ENCODE measurements at regions not wholly inside any gene's neighbourhood (a gene's known extent, or its start where the extent isn't known, plus 50 kb on each side); places are given as distances from the start of the nearest gene placed in this dataset.

GRCh38 chr2:18439716-18440115 lies 120.7 kb downstream of the RDH14 start:
- Histone ChIP-seq H3K4me1 (ENCODE audit: control insufficient read depth in 1 of 2, insufficient read depth in 2 of 2, low read length in 2 of 2) (peaks cover 0 to 4% of the 10 kb centered on the region in 2 donors), H3K27ac (ENCODE audit: low read length) (no peak overlapping the region), H3K4me3 (ENCODE audit: low read depth in 1 of 2, low read length in 2 of 2) (no peak overlapping the region), H3K9me3 (ENCODE audit: control insufficient read depth in 1 of 2, low read length in 2 of 2) (no peaks in the 10 kb centered on the region), H3K27me3 (ENCODE audit: low read depth, low read length) (no peaks in the 10 kb centered on the region), H3K36me3 (ENCODE audit: control insufficient read depth in 1 of 2, insufficient read depth in 2 of 2, low read length in 2 of 2) (no peaks in the 10 kb centered on the region)

GRCh38 chr2:18437909-18438308 lies 122.5 kb downstream of the RDH14 start:
- Histone ChIP-seq H3K27me3 (ENCODE audit: low read depth, low read length) (no peaks in the 10 kb centered on the region), H3K9me3 (ENCODE audit: control insufficient read depth in 1 of 2, low read length in 2 of 2) (no peaks in the 10 kb centered on the region), H3K27ac (ENCODE audit: low read length) (no peak overlapping the region), H3K4me1 (ENCODE audit: control insufficient read depth in 1 of 2, insufficient read depth in 2 of 2, low read length in 2 of 2) (peaks cover 4 to 8% of the 10 kb centered on the region in 2 donors), H3K4me3 (ENCODE audit: low read depth in 1 of 2, low read length in 2 of 2) (no peak overlapping the region), H3K36me3 (ENCODE audit: control insufficient read depth in 1 of 2, insufficient read depth in 2 of 2, low read length in 2 of 2) (no peaks in the 10 kb centered on the region)

- Histone ChIP-seq H3K27me3 (ENCODE audit: low read depth, low read length) (no peaks in the 10 kb centered on the region), H3K27ac (ENCODE audit: low read length) (no peak overlapping the region), H3K4me1 (ENCODE audit: control insufficient read depth in 1 of 2, insufficient read depth in 2 of 2, low read length in 2 of 2) (peaks cover 4 to 8% of the 10 kb centered on the region in 2 donors), H3K4me3 (ENCODE audit: low read depth in 1 of 2, low read length in 2 of 2) (no peak overlapping the region), H3K9me3 (ENCODE audit: control insufficient read depth in 1 of 2, low read length in 2 of 2) (no peaks in the 10 kb centered on the region), H3K36me3 (ENCODE audit: control insufficient read depth in 1 of 2, insufficient read depth in 2 of 2, low read length in 2 of 2) (no peaks in the 10 kb centered on the region)
Measured at GRCh38 chr2:18436503-18437005, 123.9 kb downstream of the RDH14 start.

- H3K36me3 ChIP-seq (ENCODE audit: control insufficient read depth in 1 of 2, insufficient read depth in 2 of 2, low read length in 2 of 2), result no peaks in the 10 kb centered on the region
- H3K4me3 ChIP-seq (ENCODE audit: low read depth in 1 of 2, low read length in 2 of 2), result no peak overlapping the region
- H3K9me3 ChIP-seq (ENCODE audit: control insufficient read depth in 1 of 2, low read length in 2 of 2), result no peaks in the 10 kb centered on the region
- peaks cover 4 to 8% of the 10 kb centered on the region in 2 donors for H3K4me1 ChIP-seq (ENCODE audit: control insufficient read depth in 1 of 2, insufficient read depth in 2 of 2, low read length in 2 of 2)
- H3K27me3 ChIP-seq (ENCODE audit: low read depth, low read length), result no peaks in the 10 kb centered on the region
- H3K27ac ChIP-seq (ENCODE audit: low read length), result no peak overlapping the region
Measured at GRCh38 chr2:18435426-18436037, 124.9 kb downstream of the RDH14 start.

GRCh38 chr2:18433872-18434271 lies 126.6 kb downstream of the RDH14 start:
- Histone ChIP-seq H3K27ac (ENCODE audit: low read length) (no peak overlapping the region), H3K27me3 (ENCODE audit: low read depth, low read length) (no peaks in the 10 kb centered on the region), H3K36me3 (ENCODE audit: control insufficient read depth in 1 of 2, insufficient read depth in 2 of 2, low read length in 2 of 2) (no peaks in the 10 kb centered on the region), H3K9me3 (ENCODE audit: control insufficient read depth in 1 of 2, low read length in 2 of 2) (no peaks in the 10 kb centered on the region), H3K4me1 (ENCODE audit: control insufficient read depth in 1 of 2, insufficient read depth in 2 of 2, low read length in 2 of 2) (peaks cover 4 to 8% of the 10 kb centered on the region in 2 donors), H3K4me3 (ENCODE audit: low read depth in 1 of 2, low read length in 2 of 2) (no peak overlapping the region)

GRCh38 chr2:18432999-18433398 lies 127.5 kb downstream of the RDH14 start:
- Histone ChIP-seq H3K4me1 (ENCODE audit: control insufficient read depth in 1 of 2, insufficient read depth in 2 of 2, low read length in 2 of 2) (peaks cover 4 to 8% of the 10 kb centered on the region in 2 donors), H3K4me3 (ENCODE audit: low read depth in 1 of 2, low read length in 2 of 2) (no peak overlapping the region), H3K27ac (ENCODE audit: low read length) (peak overlapping the region; percentile 12), H3K27me3 (ENCODE audit: low read depth, low read length) (no peaks in the 10 kb centered on the region), H3K9me3 (ENCODE audit: control insufficient read depth in 1 of 2, low read length in 2 of 2) (no peaks in the 10 kb centered on the region), H3K36me3 (ENCODE audit: control insufficient read depth in 1 of 2, insufficient read depth in 2 of 2, low read length in 2 of 2) (no peaks in the 10 kb centered on the region)

GRCh38 chr2:18430996-18431748 lies 129.3 kb downstream of the RDH14 start:
- Histone ChIP-seq H3K27ac (ENCODE audit: low read length) (no peak overlapping the region), H3K27me3 (ENCODE audit: low read depth, low read length) (no peaks in the 10 kb centered on the region), H3K9me3 (ENCODE audit: control insufficient read depth in 1 of 2, low read length in 2 of 2) (no peaks in the 10 kb centered on the region), H3K4me3 (ENCODE audit: low read depth in 1 of 2, low read length in 2 of 2) (no peak overlapping the region), H3K36me3 (ENCODE audit: control insufficient read depth in 1 of 2, insufficient read depth in 2 of 2, low read length in 2 of 2) (no peaks in the 10 kb centered on the region), H3K4me1 (ENCODE audit: control insufficient read depth in 1 of 2, insufficient read depth in 2 of 2, low read length in 2 of 2) (peaks cover 4 to 8% of the 10 kb centered on the region in 2 donors)

GRCh38 chr2:18428516-18428915 lies 131.9 kb downstream of the RDH14 start:
- Histone ChIP-seq H3K36me3 (ENCODE audit: control insufficient read depth in 1 of 2, insufficient read depth in 2 of 2, low read length in 2 of 2) (no peaks in the 10 kb centered on the region), H3K9me3 (ENCODE audit: control insufficient read depth in 1 of 2, low read length in 2 of 2) (no peaks in the 10 kb centered on the region), H3K27me3 (ENCODE audit: low read depth, low read length) (no peaks in the 10 kb centered on the region), H3K4me3 (ENCODE audit: low read depth in 1 of 2, low read length in 2 of 2) (no peak overlapping the region), H3K27ac (ENCODE audit: low read length) (no peak overlapping the region), H3K4me1 (ENCODE audit: control insufficient read depth in 1 of 2, insufficient read depth in 2 of 2, low read length in 2 of 2) (peaks cover 3 to 4% of the 10 kb centered on the region in 2 donors)

- no peaks in the 10 kb centered on the region for H3K27me3 ChIP-seq (ENCODE audit: low read depth, low read length)
- no peak overlapping the region for H3K27ac ChIP-seq (ENCODE audit: low read length)
- no peaks in the 10 kb centered on the region for H3K36me3 ChIP-seq (ENCODE audit: control insufficient read depth in 1 of 2, insufficient read depth in 2 of 2, low read length in 2 of 2)
- no peaks in the 10 kb centered on the region for H3K9me3 ChIP-seq (ENCODE audit: control insufficient read depth in 1 of 2, low read length in 2 of 2)
- no peaks in the 10 kb centered on the region for H3K4me1 ChIP-seq (ENCODE audit: control insufficient read depth in 1 of 2, insufficient read depth in 2 of 2, low read length in 2 of 2)
- H3K4me3 ChIP-seq (ENCODE audit: low read depth in 1 of 2, low read length in 2 of 2), result no peak overlapping the region
Measured at GRCh38 chr2:18427762-18428161, 132.7 kb downstream of the RDH14 start.

GRCh38 chr2:18426174-18426573 lies 134.3 kb downstream of the RDH14 start:
- Histone ChIP-seq H3K4me3 (ENCODE audit: low read depth in 1 of 2, low read length in 2 of 2) (no peak overlapping the region), H3K4me1 (ENCODE audit: control insufficient read depth in 1 of 2, insufficient read depth in 2 of 2, low read length in 2 of 2) (no peaks in the 10 kb centered on the region), H3K27ac (ENCODE audit: low read length) (no peak overlapping the region), H3K9me3 (ENCODE audit: control insufficient read depth in 1 of 2, low read length in 2 of 2) (no peaks in the 10 kb centered on the region), H3K27me3 (ENCODE audit: low read depth, low read length) (no peaks in the 10 kb centered on the region), H3K36me3 (ENCODE audit: control insufficient read depth in 1 of 2, insufficient read depth in 2 of 2, low read length in 2 of 2) (no peaks in the 10 kb centered on the region)

- H3K27ac ChIP-seq (ENCODE audit: low read length), result no peak overlapping the region
- H3K4me3 ChIP-seq (ENCODE audit: low read depth in 1 of 2, low read length in 2 of 2), result no peak overlapping the region
- H3K27me3 ChIP-seq (ENCODE audit: low read depth, low read length), result no peaks in the 10 kb centered on the region
- no peaks in the 10 kb centered on the region for H3K4me1 ChIP-seq (ENCODE audit: control insufficient read depth in 1 of 2, insufficient read depth in 2 of 2, low read length in 2 of 2)
- no peaks in the 10 kb centered on the region for H3K9me3 ChIP-seq (ENCODE audit: control insufficient read depth in 1 of 2, low read length in 2 of 2)
- H3K36me3 ChIP-seq (ENCODE audit: control insufficient read depth in 1 of 2, insufficient read depth in 2 of 2, low read length in 2 of 2), result no peaks in the 10 kb centered on the region
Measured at GRCh38 chr2:18425210-18425703, 135.2 kb downstream of the RDH14 start.

Data from muscle layer of duodenum (tissue), 2 donors.